Cardiac muscle cell (in vitro differentiated cells and primary cell): ENCODE measurements at regions not wholly inside any gene's neighbourhood (a gene's known extent, or its start where the extent isn't known, plus 50 kb on each side); places are given as distances from the start of the nearest gene placed in this dataset.
A peak's percentile ranks its signal among the peaks of the same experiment; 100 is the strongest.

Experiments
- DNase-seq, 2 donors: peaks; one replicate each; pipeline versions ENCODE4 v3.0.0 to v3.0.0-alpha.2; 2010 to 2017; ENCODE audit warnings: low read depth in 1 of 2, low spot score in 1 of 2
- H3K27ac ChIP-seq: fragments of 200-600 bp; sonication (generic); 2 replicates; pipeline ENCODE4 v1.5.1; 2016
- H3K27me3 ChIP-seq: fragments of 200-600 bp; sonication (generic); 2 replicates; pipeline ENCODE4 v1.6.0; 2016; ENCODE audit warnings: control low read depth
- H3K36me3 ChIP-seq: fragments of 200-600 bp; sonication (generic); 2 replicates; pipeline ENCODE4 v1.5.1; 2016; ENCODE audit warnings: control low read depth
- H3K4me1 ChIP-seq: fragments of 200-600 bp; sonication (generic); 2 replicates; pipeline ENCODE4 v1.8.1; 2017; ENCODE audit warnings: low read depth, mild to moderate bottlenecking, mixed run types
- H3K4me3 ChIP-seq: fragments of 200-600 bp; sonication (generic); 2 replicates; pipeline ENCODE4 v1.5.1; 2016; ENCODE audit warnings: mild to moderate bottlenecking
- H3K9me3 ChIP-seq: fragments of 200-600 bp; sonication (generic); 2 replicates; pipeline ENCODE4 v1.5.1; 2017; ENCODE audit warnings: low read depth, mild to moderate bottlenecking, control low read depth
- CTCF ChIP-seq: IDR thresholded peaks from 2 replicates; pipeline ENCODE4 v1.5.1; 2012; ENCODE audit warnings: low read depth, mild to moderate bottlenecking, low read length

DNA sequence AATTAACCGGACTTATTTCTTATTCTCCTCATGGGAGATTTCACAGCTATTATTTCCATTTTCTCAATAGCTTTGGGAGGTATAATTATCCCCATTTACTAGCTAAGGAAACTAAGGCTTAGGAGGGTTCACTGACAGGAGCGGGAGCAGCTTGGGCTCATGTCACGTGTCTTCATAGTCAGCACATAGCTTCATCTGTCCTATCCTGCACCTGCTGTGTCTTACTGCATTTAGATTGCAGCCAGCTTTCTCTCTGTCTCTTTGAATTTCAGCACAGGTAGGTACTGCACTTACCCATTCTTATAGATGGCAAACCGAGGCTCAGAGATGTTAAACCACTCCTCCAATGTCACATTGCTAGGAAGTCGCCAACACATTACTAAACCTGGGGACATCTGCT is 839.9 kb downstream of the MAFB start:
- no peaks in the 10 kb centered on the region for H3K36me3 ChIP-seq
- H3K27ac ChIP-seq, result no peak overlapping the region
- no peak overlapping the region for H3K4me3 ChIP-seq
- no peak for DNase-seq
- H3K9me3 ChIP-seq, result no peaks in the 10 kb centered on the region
- H3K4me1 ChIP-seq, result no peaks in the 10 kb centered on the region
- no peak for TF ChIP-seq CTCF
- no peaks in the 10 kb centered on the region for H3K27me3 ChIP-seq

DNA sequence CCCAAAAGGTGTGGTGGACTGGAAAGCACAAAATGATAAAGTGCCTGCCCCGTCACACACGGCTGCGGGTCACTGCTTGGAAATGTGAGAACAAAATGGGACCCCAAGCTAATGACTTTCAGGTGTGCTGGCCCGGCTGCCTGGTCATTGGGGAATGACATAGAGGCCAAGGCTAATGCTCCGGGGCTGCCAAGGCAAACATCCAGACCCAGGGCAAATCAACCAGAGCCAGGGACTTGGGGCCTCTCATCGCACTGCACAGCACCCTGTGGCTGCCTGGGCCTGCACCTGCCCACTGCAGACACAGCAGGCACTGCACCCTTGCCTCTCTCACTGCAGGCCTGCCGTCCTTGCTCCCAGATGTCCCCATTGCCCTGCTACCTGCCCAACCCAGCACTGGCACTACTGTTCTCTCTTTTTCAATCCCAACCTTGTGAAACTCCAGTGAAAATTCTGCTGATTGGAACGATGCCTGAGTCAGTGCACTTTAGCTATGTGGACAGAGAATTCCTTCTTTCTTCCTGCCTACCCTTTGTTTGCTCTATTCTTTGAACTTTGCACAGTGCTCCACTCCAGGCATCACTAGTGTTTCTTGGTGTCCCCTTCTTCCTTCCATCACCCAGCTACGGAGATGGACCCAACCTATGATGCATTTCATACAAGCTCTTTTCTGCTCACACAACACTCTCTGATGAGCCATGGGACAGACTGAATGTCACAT is 849.5 kb downstream of the MAFB start:
- no peak for DNase-seq
- no peaks in the 10 kb centered on the region for H3K4me1 ChIP-seq
- no peak overlapping the region for H3K27ac ChIP-seq
- no peak overlapping the region for H3K4me3 ChIP-seq
- no peak for TF ChIP-seq CTCF
- no peaks in the 10 kb centered on the region for H3K27me3 ChIP-seq
- H3K9me3 ChIP-seq, result no peaks in the 10 kb centered on the region
- no peaks in the 10 kb centered on the region for H3K36me3 ChIP-seq

DNA sequence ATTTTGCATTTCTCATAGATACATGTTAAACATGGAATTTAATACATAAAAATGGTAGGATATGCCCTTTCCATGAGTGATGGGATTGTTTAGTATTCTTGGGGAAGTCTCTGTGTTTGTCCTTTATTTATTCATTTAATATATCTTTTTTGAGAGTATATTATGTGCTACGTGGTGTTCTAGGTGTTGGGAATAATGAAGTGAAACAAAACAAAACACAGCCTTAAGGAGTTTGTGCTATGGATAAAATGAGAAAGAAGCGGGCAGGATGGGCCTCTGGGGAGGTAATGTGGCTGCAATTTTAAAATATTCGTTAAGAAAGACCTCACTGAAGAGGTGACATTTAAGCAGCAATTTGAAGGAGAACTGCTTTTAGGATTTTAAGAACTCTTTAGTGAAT is 851.5 kb downstream of the MAFB start:
- H3K36me3 ChIP-seq, result no peaks in the 10 kb centered on the region
- H3K27ac ChIP-seq, result no peak overlapping the region
- no peaks in the 10 kb centered on the region for H3K27me3 ChIP-seq
- no peaks in the 10 kb centered on the region for H3K4me1 ChIP-seq
- TF ChIP-seq CTCF, result no peak
- no peak overlapping the region for H3K4me3 ChIP-seq
- DNase-seq, result no peak
- H3K9me3 ChIP-seq, result no peaks in the 10 kb centered on the region

DNA sequence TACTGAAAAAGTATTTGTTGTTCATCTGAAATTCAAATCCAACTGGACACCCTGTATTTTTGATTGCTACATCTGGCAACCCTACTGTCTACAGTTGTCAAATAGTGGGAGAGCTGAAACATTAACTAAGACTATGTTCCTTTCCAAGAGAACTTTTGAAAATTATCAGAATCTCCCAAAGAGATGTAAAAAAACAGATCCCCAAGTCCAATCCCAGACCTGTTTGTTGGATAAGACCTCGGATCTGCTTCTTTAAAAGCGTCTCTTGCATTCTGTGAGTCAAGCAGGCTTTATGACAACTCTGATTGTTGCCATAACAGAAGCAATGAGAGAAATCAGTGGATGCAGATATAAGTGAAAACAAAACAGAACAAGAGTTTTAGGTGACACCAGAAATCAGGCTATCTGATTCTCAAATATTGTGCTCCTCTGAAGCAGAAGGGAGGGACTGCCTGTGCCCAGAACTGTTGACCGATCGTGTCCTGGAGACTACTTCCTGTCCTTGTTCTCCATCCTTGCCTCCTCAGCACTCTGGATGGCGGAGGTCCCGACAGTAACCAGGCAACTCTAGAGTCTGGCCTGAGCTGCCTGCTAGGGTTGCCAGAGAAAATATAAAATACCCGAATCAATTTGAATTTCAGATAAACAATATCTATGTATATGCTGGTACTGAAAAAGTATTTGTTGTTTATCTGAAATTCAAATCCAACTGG is 853.8 kb downstream of the MAFB start:
- no peak for TF ChIP-seq CTCF
- Histone ChIP-seq H3K9me3 (no peaks in the 10 kb centered on the region), H3K36me3 (no peaks in the 10 kb centered on the region), H3K27ac (no peak overlapping the region), H3K4me3 (no peak overlapping the region), H3K27me3 (no peaks in the 10 kb centered on the region), H3K4me1 (no peaks in the 10 kb centered on the region)
- DNase-seq, result peak in 1 of 2 donors; percentile 12

DNA sequence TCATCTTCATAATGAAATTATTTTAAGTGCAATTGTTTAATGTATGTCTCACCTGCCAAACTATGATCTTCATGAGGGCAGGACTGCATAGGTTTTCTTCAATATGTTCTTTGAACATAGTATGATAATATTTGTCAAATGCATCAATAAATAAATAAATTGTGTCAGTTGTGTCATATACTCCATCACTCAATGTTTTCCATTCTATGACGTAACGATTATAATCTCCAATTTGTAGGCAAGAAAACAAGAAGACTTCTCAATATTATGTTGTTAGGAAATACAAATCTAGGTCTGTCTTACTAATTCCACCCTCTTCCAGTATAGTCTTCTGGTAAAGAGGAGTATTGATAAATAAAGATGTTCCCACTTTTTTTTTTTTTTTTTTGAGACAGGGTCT is 858.1 kb downstream of the MAFB start:
- H3K27me3 ChIP-seq, result no peaks in the 10 kb centered on the region
- no peaks in the 10 kb centered on the region for H3K36me3 ChIP-seq
- no peak overlapping the region for H3K4me3 ChIP-seq
- H3K4me1 ChIP-seq, result no peaks in the 10 kb centered on the region
- DNase-seq, result no peak
- no peaks in the 10 kb centered on the region for H3K9me3 ChIP-seq
- no peak overlapping the region for H3K27ac ChIP-seq
- TF ChIP-seq CTCF, result no peak
